Body of pancreas (tissue), 4 donors: ENCODE measurements at regions not wholly inside any gene's neighbourhood (a gene's known extent, or its start where the extent isn't known, plus 50 kb on each side); places are given as distances from the start of the nearest gene placed in this dataset.
A peak's percentile ranks its signal among the peaks of the same experiment; 100 is the strongest.

Experiments
- ATAC-seq: fragments of 150-250 bp; one replicate; pipeline ENCODE4 v1.9.1; 2016
- DNase-seq, 4 donors: peaks; one replicate each; pipeline ENCODE4 v3.0.0-alpha.2; 2019
- H3K27ac ChIP-seq, 4 donors: fragments of 200-600 bp; sonication (generic); 1 replicate in 3 of 4; 2 replicates in 1 of 4; pipeline versions ENCODE4 v1.5.1 to v1.6.1; 2016 to 2019; ENCODE audit warnings: mild to moderate bottlenecking in 1 of 4, mixed read lengths in 1 of 4, moderate library complexity in 1 of 4
- H3K27me3 ChIP-seq, 2 donors: fragments of 200-600 bp; sonication (generic); one replicate each; pipeline ENCODE4 v1.6.0; 2016; ENCODE audit warnings: mild to moderate bottlenecking in 1 of 2
- H3K36me3 ChIP-seq, 2 donors: fragments of 200-600 bp; sonication (generic); replicated peaks in 1 of 2; 2 replicates each; pipeline ENCODE4 v1.5.1; 2016; ENCODE audit warnings: low read depth in 2 of 2; ENCODE audit not compliant: insufficient read depth in 1 of 2
- H3K4me1 ChIP-seq: fragments of 200-600 bp; sonication (generic); one replicate; pipeline ENCODE4 v1.6.0; 2016
- H3K4me3 ChIP-seq, 2 donors: fragments of 200-600 bp; sonication (generic); 1 replicate in 1 of 2; 2 replicates in 1 of 2; pipeline ENCODE4 v1.5.1; 2016 to 2019
- H3K9me3 ChIP-seq, 3 donors: fragments of 200-600 bp; sonication (generic); 1 replicate in 2 of 3; 2 replicates in 1 of 3; pipeline ENCODE4 v1.5.1; 2016
- POLR2A ChIP-seq, 3 donors: fragments of 450-650 bp; IDR thresholded peaks; one replicate each; pipeline ENCODE4 v1.6.1; 2016; ENCODE audit warnings: antibody characterized with exemption in 3 of 3, mild to moderate bottlenecking in 2 of 3
- WGBS, 2 donors: methylation state at CpG; one replicate each; pipeline ENCODE4 v1.1.5; 2017; 5-methylcytosine and 5-hydroxymethylcytosine counted together
- intact Hi-C: fragments of 100-400 bp; cut with DNase I; formaldehyde crosslinking; loops from one replicate; pipeline ENCODE4 v1.15.1; 2023
- TF ChIP-seq, protein P1 (sequence below), 7 experiments: fragments of 450-650 bp in 4 of 7; fragments of 200-600 bp in 3 of 7; sonication (generic) in 3 of 7; IDR thresholded peaks; one replicate each; pipeline ENCODE4 v1.5.1; 2016 to 2019; ENCODE audit warnings: antibody characterized with exemption in 7 of 7

DNA sequence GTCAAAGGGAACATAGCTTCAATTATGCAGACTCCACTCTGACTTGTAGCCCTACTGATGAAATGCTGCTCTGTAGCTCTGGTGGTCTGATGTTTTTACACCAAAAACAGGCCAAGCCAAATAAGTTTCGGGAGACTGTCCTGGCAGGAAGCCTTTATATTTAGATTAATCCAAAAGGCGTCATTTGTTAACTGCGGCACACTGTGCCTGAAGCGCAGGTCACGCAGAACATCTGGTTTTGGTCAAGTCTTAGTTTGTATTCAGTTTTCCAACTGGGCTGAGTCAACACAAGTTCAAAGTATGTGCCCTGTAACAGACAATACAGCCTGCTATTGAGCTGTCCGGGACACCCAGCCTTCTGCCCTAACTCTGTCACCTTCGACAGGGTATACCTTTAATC lies 154.6 kb upstream of the IPO5 start:
- H3K27me3 ChIP-seq = no peaks in the 10 kb centered on the region
- H3K27ac ChIP-seq = no peak overlapping the region
- no peak overlapping the region for H3K4me3 ChIP-seq
- H3K36me3 ChIP-seq = no peaks in the 10 kb centered on the region
- DNase-seq (no peak), ATAC-seq (no peak)
- peaks cover 0 to 9% (median 0%) of the 10 kb centered on the region in 3 donors for H3K9me3 ChIP-seq
- H3K4me1 ChIP-seq = no peaks in the 10 kb centered on the region
- TF ChIP-seq, protein P1, sequence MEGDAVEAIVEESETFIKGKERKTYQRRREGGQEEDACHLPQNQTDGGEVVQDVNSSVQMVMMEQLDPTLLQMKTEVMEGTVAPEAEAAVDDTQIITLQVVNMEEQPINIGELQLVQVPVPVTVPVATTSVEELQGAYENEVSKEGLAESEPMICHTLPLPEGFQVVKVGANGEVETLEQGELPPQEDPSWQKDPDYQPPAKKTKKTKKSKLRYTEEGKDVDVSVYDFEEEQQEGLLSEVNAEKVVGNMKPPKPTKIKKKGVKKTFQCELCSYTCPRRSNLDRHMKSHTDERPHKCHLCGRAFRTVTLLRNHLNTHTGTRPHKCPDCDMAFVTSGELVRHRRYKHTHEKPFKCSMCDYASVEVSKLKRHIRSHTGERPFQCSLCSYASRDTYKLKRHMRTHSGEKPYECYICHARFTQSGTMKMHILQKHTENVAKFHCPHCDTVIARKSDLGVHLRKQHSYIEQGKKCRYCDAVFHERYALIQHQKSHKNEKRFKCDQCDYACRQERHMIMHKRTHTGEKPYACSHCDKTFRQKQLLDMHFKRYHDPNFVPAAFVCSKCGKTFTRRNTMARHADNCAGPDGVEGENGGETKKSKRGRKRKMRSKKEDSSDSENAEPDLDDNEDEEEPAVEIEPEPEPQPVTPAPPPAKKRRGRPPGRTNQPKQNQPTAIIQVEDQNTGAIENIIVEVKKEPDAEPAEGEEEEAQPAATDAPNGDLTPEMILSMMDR (IDR thresholded peaks at IDR 0.05) = no peak
- no peak for TF ChIP-seq POLR2A (IDR thresholded peaks at IDR 0.05)
- intact Hi-C loops = no loop called here
- WGBS, 2 donors = 68 to 70% methylated on average over 7 of the region's 7 CpGs

DNA sequence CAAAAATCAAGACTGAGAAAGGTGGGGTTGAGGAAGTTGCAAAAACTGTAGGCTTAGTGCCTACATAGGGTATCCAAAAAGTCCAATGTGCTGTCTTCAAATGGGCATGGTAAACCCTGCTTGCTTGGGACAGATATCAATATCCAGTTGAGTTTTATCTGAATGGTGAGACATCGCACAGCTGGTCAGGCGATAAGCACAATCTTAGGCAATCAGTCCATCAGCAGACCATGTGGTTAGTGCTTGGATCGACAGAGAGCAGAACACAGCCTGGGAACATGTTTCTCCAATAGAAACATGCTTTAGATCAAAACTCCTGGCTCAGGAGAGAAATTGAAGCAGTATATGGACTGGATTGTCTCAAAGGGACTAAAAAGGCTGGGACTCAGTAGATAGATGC lies 151.3 kb upstream of the IPO5 start:
- no peak for DNase-seq
- ATAC-seq = no peak
- Histone ChIP-seq H3K27ac (no peak overlapping the region), H3K27me3 (no peaks in the 10 kb centered on the region), H3K4me3 (no peak overlapping the region), H3K36me3 (no peaks in the 10 kb centered on the region), H3K9me3 (no peaks in the 10 kb centered on the region), H3K4me1 (no peaks in the 10 kb centered on the region)
- WGBS, 2 donors = 27 to 46% methylated on average over 3 of the region's 3 CpGs
- intact Hi-C loops = no loop called here
- no peak for TF ChIP-seq POLR2A (IDR thresholded peaks at IDR 0.05)
- TF ChIP-seq, protein P1 (IDR thresholded peaks at IDR 0.05) = no peak

DNA sequence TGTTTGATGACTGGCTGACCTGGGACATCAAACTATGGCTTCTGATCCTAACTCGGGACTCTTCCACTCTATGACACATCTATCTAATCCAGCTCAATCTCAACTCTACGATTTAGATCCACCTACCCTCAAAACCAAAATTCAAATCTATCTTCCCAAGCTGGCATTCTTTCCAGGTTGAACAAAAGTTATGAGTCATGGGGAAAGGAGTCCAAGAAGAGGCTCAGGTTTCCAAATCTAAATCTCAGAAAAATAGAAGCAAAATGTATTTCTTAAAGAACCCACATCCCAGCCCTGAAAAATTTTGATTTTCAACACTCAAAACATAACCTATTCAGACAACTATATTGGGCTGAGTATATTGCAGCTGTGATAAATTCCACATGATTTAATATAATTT lies 143.9 kb upstream of the IPO5 start:
- intact Hi-C loops = no loop called here
- TF ChIP-seq, protein P1 (IDR thresholded peaks at IDR 0.05) = no peak
- TF ChIP-seq POLR2A (IDR thresholded peaks at IDR 0.05) = no peak
- WGBS, 2 donors = 27 to 28% methylated on average over 2 of the region's 2 CpGs

DNA sequence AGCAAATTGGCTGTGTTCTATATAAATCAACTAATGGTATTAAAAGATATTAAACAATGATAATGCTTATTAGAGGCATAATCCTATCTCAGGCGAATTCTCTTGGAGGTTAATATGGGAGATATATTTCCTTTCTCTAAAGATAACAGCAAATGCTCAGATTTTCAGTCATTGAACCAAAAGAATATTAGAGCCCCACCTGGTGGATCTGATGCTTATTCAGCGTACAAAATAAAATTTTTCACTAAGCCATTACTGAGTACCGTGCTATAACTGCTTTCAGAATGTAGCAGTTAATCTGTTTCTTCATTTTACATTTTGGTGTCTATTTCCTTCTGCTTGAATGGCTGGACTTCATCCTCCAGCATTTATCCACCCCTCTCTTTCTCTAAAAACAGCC lies 143.3 kb upstream of the IPO5 start:
- 5 to 9% methylated on average over 3 of the region's 3 CpGs for WGBS, 2 donors
- ATAC-seq = no peak
- H3K4me1 ChIP-seq = no peaks in the 10 kb centered on the region
- TF ChIP-seq POLR2A (IDR thresholded peaks at IDR 0.05) = no peak
- TF ChIP-seq, protein P1 (IDR thresholded peaks at IDR 0.05) = peak in 5 of 7 experiments; percentile 14 to 32 (median 25)
- no peak for DNase-seq
- H3K4me3 ChIP-seq = no peak overlapping the region
- H3K36me3 ChIP-seq = no peaks in the 10 kb centered on the region
- no peaks in the 10 kb centered on the region for H3K27me3 ChIP-seq
- no peak overlapping the region for H3K27ac ChIP-seq
- H3K9me3 ChIP-seq = no peaks in the 10 kb centered on the region
- intact Hi-C loops = no loop called here

More for the DNA sequence above, 143.9 kb upstream of the IPO5 start:
- Histone ChIP-seq H3K27ac (no peak overlapping the region), H3K4me3 (no peak overlapping the region), H3K27me3 (no peaks in the 10 kb centered on the region), H3K4me1 (no peaks in the 10 kb centered on the region), H3K9me3 (no peaks in the 10 kb centered on the region), H3K36me3 (no peaks in the 10 kb centered on the region)
- DNase-seq (no peak), ATAC-seq (no peak)

DNA sequence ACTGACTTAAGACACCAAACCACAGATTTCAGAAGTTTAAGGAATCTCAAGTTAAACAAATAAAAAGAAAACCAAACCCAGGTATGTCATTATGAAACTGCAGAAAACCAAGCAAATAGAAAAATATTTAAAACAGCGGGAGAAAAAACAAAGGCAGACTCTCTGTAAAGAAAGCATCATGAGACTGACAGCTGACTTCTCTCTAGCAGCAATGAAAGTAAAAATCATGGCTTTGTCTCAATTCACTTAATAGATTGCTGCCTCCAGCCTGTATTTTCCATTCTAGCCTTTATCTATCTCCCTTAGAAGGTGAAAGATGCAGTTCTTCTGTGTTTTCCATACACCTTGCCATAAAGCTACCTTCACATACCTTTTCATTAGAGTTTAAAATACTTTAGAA lies 131.1 kb upstream of the IPO5 start:
- DNase-seq = no peak
- Histone ChIP-seq H3K36me3 (no peaks in the 10 kb centered on the region), H3K9me3 (no peaks in the 10 kb centered on the region), H3K27me3 (no peaks in the 10 kb centered on the region), H3K4me3 (no peak overlapping the region), H3K27ac (no peak overlapping the region), H3K4me1 (no peaks in the 10 kb centered on the region)
- intact Hi-C loops = no loop called here
- ATAC-seq = no peak
- TF ChIP-seq, protein P1 (IDR thresholded peaks at IDR 0.05) = no peak
- TF ChIP-seq POLR2A (IDR thresholded peaks at IDR 0.05) = no peak
- WGBS, 2 donors = 74 to 100% methylated on average over 1 of the region's 1 CpG
